ENCODE measurements at regions not wholly inside any gene's neighbourhood (a gene's known extent, or its start where the extent isn't known, plus 50 kb on each side); places are given as distances from the start of the nearest gene placed in this dataset.
"Not testable (repeated sequence)": the region's sequence is repeated elsewhere in the genome, so short reads cannot be mapped to it uniquely, and the experiment has no call there.

DNA sequence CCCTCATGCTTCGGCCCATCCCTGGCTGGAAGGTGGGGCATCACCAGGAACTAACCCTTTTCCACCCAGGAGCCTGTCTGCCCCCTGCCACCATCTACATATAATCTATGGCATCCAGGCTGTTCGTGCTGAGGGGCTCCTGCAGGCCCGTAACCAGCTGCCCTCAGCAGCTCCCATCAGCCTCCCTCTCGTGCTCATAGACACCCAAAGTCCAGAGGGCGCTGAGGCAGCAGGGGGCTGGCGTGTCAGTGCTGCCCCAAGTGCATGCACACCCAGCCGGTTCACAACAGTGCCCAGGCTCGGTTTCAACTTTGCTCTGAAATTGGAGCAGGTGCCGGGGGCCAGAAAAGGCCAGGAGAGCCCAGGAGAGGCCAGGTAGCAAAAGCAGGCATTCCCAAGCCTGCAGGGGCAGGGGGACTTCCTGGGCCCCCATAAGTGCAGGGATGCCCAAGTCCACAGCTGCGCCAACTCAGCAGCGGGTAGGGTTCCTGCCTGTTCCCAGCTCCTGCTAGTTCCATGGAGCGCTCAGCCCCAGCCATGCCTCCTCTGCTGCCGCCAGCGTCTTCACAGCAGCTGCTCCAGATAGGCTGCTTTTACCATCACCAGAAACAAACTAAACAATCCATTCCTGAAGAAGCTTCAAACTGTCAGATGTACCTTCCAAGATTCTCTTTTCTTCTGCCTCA lies 558.2 kb upstream of the GNPDA2 start:
- DNase-seq (ENCODE audit: insufficient read length, low spot score) (no peak), FAIRE-seq (no peak)

DNA sequence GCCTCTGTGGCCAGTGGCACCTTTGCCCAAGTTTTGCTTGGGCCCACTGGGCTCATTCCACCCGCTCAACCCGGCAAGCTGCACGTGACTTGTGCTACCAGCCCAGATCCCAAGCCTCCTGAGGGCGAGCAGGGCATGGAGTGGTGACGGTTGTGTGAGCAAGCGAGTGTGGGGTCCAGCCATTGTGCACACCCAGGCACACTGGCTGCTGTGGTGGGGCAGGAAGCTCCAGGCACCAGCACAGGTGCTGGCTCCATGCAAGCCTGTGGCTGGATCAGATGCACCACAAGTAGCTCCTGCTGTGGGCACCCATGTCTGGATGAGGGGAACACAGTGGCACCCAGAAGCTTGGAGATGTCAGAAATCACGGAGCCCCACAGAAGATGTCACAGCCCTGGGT lies 557.0 kb upstream of the GNPDA2 start:
- DNase-seq (ENCODE audit: insufficient read length, low spot score) (no peak), FAIRE-seq (no peak)

DNA sequence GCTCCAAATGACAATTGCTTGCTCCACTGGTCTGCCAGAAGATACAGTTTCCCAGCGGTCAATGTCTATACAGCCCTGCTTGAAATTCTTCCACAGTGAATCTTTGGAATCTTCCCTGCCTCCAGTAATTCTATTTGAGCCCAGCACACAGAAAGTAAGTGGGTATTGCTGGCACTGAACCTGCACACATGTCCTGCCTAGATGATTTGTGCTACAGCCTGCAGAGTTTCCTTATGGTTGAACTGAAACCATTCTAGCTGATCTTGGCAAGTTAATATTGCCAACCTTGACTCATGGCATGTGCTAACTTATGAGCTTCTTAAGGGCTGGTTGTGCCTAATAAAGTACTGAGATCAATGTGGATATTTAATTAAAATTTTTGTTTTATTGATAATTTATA lies 553.8 kb upstream of the GNPDA2 start:
- FAIRE-seq (no peak), DNase-seq (ENCODE audit: insufficient read length, low spot score) (no peak)

DNA sequence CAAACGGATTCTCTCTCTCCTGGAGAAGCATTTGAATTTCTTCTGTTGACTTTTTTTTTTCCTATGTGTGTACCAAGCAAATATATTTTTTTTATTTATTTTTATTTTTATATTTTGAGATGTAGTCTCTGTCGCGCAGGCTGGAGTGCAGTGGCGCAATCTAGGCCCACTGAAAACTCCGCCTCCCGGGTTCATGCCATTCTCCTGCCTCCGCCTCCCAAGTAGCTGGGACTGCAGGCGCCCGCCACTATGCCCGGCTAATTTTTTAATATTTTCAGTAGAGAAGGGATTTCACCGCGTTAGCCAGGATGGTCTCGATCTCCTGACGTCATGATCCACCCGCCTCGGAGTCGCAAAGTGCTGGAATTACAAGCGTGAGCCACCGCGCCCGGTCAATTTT lies 549.5 kb upstream of the GNPDA2 start:
- DNase-seq (ENCODE audit: insufficient read length, low spot score) (no peak), FAIRE-seq (no peak)

DNA sequence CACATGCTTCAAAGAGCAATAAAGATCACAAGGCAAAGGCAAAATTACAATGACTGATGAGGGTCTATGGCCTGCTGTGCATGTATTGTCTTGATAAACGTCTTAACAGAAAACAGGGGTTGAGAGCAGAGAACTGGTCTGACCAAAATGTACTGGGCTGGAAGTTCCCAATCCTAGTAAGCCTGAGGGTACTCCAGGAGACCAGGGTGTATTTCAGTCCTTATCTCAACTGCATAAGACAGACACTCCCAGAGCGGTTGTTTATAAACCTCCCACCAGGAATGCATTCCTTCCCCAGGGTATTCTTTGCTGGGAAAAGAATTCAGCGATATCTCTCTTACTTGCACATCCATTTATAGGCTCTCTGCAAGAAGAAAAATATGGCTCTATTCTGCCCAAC lies 521.8 kb upstream of the GNPDA2 start:
- FAIRE-seq; DNase-seq (ENCODE audit: insufficient read length, low spot score): not testable (repeated sequence)

DNA sequence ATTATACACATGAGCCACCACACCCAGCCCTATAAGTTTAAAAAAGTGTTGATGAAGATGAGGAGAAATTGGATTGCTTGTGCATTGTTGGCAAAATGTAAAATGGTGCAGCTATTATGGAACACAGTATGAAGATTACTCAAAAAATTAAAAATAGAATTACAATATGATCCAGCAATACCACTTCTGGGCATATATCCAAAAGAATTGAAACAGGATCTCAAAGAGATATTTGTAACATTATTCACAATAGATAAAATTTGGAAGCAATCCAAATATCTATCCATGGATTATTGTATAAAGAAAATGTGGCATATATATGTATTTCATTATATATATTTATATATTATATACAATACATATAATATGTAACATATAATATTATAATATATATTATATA lies 515.6 kb upstream of the GNPDA2 start:
- DNase-seq (ENCODE audit: insufficient read length, low spot score) (no peak), FAIRE-seq (no peak)

DNA sequence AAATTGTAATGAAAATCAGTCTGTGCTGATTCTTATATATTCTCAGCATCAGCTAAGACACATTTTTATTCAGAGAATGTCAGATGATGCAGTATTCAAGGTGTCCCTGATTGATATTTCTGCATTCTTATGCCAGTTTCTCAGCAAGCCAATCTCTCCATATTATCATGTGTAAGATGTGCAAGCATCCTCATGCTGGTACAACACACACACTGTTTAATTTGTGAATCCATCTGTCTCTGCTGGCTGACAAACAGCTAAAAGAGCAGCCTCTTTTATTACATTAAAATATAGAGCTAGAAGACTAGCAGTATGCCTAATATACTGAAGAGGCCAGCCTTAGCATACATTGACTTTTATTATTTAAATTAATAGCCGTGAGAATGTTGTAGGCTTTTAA lies 502.9 kb upstream of the GNPDA2 start:
- DNase-seq (ENCODE audit: insufficient read length, low spot score) (no peak), FAIRE-seq (no peak)

DNA sequence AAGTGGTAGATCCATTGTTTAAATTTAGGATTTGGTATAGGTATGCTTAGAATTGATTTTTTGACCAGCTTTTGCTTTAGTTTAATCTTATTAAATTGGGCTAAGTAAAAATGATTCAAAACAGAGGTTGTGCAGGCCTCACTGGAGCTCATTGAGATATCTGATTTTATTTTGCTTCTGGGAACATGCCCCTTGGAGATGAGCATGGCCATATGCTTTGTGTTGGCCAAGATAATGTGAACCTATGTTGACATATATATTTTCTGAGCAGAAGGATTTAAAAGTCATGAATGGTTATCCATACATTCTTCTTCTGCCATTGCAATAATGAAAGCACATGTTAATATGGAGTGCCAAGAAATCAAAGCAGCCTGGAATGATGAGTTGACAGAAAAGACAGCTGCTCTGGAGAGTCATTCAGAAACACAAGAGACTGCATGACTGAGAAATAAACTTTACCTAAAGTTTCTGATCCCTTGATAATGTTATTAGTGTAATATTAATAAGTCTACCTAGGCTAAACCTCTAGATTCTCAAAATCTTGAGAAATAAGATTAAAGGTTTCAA lies 489.7 kb upstream of the GNPDA2 start:
- no peak for FAIRE-seq
- DNase-seq (ENCODE audit: insufficient read length, low spot score), result no peak

DNA sequence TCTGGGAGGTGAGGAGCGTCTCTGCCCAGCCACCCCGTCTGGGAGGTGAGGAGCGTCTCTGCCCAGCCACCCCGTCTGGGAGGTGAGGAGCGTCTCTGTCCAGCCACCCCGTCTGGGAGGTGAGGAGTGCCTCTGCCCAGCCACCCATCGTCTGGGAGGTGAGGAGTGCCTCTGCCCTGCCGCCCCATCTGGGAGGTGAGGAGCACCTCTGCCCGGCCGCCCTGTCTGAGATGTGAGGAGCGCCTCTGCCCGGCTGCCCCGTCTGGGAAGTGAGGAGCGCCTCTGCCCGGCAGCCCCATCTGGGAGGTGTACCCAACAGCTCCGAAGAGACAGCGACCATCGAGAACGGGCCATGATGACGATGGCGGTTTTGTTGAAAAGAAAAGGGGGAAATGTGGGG lies 482.1 kb upstream of the GNPDA2 start:
- DNase-seq (ENCODE audit: insufficient read length, low spot score); FAIRE-seq: not testable (repeated sequence)

DNA sequence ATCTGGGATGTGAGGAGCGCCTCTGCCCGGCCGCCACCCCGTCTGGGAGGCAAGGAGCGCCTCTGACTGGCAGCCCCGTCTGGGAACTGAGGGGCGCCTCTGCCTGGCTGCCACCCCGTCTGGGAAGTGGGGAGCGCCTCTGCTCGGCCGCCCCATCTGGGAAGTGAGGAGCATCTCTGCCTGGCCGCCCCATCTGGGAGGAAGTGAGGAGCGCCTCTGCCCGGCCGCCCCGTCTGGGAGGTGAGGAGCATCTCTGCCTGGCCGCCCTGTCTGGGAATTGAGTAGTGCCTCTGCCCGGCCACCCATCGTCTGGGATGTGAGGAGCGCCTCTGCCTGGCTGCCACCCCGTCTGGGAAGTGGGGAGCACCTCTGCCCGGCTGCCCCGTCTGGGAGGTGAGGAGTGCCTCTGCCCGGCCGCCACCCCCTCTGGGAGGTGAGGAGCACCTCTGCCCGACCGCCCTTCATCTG lies 481.5 kb upstream of the GNPDA2 start:
- not testable (repeated sequence) for DNase-seq (ENCODE audit: insufficient read length, low spot score); FAIRE-seq

DNA sequence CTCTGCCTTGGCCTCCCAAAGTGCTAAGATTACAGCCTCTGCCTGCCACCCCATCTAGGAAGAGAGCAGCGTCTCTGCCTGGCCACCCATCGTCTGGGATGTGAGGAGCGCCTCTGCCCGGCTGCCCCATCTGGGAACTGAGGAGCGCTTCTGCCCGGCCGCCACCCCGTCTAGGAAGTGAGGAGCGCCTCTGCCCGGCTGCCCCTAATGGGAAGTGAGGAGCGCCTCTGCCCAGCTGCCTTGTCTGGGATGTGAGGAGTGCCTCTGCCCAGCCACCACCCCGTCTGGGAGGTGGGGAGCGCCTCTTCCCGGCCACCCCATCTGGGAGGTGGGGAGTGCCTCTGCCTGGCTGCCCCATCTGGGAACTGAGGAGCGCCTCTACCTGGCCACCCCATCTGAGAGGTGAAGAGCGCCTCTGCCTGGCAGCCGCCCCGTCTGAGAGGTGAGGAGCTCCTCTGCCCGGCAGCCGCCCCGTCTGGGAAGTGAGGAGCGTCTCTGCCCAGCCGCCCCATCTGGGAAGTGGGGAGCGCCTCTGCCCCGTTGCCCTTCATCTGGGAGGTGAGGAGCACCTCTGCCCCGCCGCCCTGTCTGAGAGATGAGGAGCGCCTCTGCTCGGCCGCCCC lies 481.0 kb upstream of the GNPDA2 start:
- not testable (repeated sequence) for FAIRE-seq

DNA sequence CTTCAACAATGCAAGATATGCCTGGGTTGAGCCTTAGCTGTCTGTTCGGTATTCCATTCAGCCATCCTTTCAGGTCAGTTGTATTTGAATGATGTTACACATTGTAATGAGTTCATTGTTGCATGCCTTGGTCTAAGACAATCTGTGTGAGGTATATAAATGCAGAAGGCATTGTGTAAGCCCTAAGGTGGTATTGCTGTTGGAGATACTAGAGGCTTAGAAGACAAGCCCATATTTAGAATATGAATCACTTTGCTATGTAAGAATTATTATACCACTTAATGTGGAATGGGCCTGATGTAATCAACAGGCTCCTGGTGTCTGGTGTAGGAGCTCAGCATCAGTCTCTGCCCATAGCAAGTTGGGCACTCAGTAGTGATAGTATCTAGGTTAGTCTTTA lies 473.4 kb upstream of the GNPDA2 start:
- FAIRE-seq, result no peak
- DNase-seq (ENCODE audit: insufficient read length, low spot score), result no peak

More for the DNA sequence above, 481.0 kb upstream of the GNPDA2 start:
- DNase-seq (ENCODE audit: insufficient read length, low spot score), result not testable (repeated sequence)

DNA sequence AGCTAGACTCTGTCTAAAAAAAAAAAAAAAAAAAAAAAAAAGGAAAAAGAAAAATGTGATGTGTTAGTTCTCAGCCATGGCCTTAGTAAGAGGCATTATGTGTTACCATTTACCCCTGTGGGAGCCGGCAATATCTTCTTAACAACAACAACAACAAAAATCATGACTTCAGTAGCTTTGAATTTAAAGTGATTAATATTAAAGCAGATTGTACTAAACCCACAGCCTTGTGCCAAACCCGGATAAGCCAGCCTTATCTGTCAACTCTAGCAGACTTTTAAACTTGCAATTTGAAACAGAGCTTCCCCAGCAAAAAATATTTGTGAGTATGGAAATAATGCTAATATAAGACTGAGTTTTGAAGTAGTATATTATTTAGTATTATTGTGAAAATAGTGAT lies 462.1 kb upstream of the GNPDA2 start:
- no peak for FAIRE-seq
- DNase-seq (ENCODE audit: insufficient read length, low spot score), result no peak

DNA sequence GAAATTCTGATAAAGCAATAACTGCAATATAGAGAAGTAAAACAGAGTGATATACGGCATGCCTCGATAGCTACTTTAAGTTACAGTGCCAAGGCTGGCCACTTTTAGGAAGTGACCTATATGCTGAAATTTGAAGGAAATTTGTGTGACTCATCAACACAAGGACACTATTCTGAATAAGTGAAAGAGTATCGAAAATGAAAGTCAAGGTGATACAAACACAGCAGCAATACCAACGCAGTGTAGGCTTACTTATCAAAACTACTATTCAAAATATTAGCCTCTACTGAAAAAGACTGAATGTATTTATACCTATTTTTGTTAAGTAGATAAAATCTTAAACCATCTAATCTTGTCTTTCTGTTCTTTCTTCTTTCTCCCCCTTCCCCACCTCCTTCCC lies 459.9 kb upstream of the GNPDA2 start:
- FAIRE-seq (no peak), DNase-seq (ENCODE audit: insufficient read length, low spot score) (no peak)

DNA sequence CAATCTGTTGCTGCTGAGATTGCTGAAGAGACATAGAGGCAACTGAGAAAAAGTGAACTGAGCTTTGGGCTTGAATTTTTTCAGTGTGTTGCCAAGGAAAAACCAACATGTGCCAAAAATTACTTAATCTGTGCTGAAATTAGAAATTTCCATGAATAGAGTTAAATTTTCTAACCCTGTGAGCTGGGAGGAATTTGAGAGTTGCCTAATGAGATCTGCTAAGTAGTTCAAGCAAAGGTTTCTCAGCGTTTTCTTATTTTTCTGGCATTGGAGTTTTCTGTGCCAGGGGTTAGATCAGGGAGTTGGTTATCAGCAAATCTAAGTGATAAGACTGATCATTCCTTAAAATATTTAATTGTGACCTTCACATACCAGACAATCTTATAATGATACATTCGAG lies 457.5 kb upstream of the GNPDA2 start:
- no peak for FAIRE-seq
- no peak for DNase-seq (ENCODE audit: insufficient read length, low spot score)

DNA sequence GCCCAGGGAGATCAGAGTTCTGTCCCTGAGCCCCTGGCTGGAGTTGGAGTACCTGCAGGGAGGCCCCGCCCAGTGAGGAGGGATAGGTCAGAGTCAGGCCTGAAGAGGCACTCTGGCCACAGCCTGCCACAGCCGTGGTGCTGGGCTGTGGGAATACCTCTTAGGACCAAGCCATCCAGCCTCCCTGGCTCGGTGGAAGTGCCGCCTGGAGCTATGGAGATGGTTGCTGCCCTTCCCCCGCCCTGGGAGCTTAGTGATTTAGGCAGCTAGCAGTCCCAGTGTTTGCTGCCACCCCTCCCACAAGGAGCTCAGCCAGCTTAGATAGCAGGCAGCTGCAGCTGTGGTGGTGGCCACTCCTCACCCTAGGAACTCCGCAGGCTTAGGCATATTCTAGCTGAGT lies 446.3 kb upstream of the GNPDA2 start:
- FAIRE-seq (no peak), DNase-seq (ENCODE audit: insufficient read length, low spot score) (no peak)

DNA sequence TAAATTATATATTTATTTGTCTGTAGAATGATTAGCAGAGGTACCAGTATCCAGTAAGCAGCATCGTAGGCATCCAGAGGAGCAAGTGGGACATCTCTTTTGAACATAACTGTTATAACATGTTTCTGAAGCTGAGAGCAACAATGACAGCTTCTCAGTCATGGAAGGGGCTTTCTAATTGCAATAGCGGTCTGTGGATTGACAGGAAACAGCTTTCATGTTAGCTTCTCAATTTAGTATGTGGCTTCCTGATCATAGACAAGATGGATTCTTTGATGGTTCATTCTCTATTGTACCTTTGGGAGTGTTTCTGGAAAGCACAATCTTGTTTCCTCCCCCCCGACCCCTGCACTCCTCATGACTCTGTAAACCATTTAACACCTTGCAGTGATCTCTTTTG lies 434.6 kb upstream of the GNPDA2 start:
- no peak for DNase-seq (ENCODE audit: insufficient read length, low spot score)
- FAIRE-seq, result no peak

DNA sequence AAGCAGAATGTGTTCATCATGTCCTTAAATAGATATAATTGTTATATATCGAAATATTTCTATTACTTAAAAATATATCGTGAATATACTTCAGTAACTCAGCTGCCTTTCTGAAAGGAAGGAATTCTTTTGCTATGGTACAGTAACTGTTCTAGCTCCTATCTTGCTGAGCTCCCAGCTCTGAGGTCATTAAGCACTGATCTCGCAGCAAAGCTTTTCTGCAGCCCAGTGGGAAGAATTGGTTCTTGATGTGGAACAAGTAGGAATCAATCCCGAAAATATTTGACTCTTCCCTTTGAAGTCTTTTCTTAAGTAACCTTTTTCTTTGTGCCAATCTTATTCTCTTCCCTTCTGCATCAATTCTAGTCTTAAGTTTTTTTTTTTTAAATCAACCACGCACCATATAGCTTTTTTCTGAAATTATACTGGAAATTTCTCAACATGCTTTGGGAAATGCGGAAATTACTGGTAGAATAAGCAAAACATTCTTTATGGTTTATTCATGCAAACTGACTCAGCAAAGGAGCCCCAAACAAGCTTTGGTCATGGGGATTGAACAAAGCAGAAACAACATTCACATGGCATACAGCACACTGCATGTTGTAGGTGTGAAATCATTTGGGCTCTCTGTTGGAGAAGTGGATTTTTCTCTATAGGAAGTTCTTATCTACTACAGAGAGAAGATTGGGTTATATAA lies 428.9 kb upstream of the GNPDA2 start:
- DNase-seq (ENCODE audit: insufficient read length, low spot score) (no peak), FAIRE-seq (no peak)

DNA sequence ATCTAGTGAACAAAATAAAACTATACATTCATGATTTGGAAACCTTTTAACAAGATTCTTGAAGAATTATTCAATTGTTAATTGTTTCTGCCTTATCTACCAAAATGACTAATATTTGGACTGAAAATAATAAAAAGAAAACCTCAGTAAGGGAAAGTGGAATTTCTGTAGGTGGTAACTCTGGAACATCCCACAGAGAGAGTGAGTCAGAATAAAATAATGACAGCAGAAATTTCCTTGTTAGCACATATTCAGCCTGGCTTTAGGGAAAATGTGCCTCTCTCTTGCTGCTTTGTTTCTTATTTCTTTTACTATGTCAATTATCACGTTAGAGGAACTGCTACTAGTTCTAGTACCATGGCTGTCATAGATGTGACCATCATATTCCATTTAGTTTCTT lies 421.5 kb upstream of the GNPDA2 start:
- DNase-seq (ENCODE audit: insufficient read length, low spot score) (no peak), FAIRE-seq (no peak)

DNA sequence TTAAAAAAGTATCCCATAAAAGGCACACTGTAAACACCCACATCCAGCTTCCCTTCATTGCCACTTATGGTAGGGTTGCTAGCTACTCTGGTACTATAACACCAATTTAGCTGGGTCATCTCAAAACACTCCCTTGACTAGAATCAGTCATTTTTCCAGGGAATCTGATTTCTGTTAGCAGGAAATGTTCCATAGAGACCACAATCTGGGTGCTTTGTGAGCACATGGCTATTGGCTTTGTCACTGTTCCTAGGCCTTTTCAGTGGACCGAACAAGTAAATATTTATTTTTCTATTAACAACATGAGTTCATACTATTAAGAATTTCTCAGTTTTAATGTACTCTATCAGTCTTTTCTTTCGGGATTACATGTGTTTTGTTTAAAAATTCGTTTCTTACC lies 404.7 kb upstream of the GNPDA2 start:
- DNase-seq (ENCODE audit: insufficient read length, low spot score) (no peak), FAIRE-seq (no peak)

DNA sequence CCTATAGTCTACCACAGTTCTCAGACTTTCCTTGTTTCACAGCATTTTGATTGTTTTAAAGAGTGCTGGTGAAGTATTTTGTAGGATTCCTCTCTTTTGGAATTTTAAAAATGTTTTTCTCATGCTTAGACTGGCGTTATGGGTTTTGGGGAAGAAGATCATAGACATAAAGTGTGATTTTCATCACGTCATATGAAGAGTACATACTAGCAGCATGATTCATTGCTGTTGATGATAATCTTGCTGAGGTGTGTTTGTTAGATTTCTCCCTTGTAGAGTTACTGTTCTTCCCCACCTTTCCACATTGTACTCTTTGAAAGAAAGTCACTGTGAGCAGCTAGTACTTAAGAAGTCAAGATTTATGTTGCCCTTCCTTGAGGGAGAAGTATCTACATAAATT lies 396.1 kb upstream of the GNPDA2 start:
- no peak for DNase-seq (ENCODE audit: insufficient read length, low spot score)
- no peak for FAIRE-seq

All from HTR-8/SVneo (cell line).